ENCODE measurements at regions not wholly inside any gene's neighbourhood (a gene's known extent, or its start where the extent isn't known, plus 50 kb on each side); places are given as distances from the start of the nearest gene placed in this dataset.
"Not testable (repeated sequence)": the region's sequence is repeated elsewhere in the genome, so short reads cannot be mapped to it uniquely, and the experiment has no call there.

- DNase-seq (ENCODE audit: low read depth) = no peak
These were observed 159.0 kb upstream of the CXCL13 start for GRCh38 chr4:77446601-77447000.

GRCh38 chr4:77449171-77449570 lies 156.4 kb upstream of the CXCL13 start:
- no peak for DNase-seq (ENCODE audit: low read depth)

- no peak for DNase-seq (ENCODE audit: low read depth)
These were observed 155.6 kb upstream of the CXCL13 start for GRCh38 chr4:77450006-77450405.

GRCh38 chr4:77451530-77451929 lies 154.1 kb upstream of the CXCL13 start:
- DNase-seq (ENCODE audit: low read depth) = no peak

GRCh38 chr4:77452117-77452516 lies 153.5 kb upstream of the CXCL13 start:
- not testable (repeated sequence) for DNase-seq (ENCODE audit: low read depth)

GRCh38 chr4:77453911-77454310 lies 151.7 kb upstream of the CXCL13 start:
- DNase-seq (ENCODE audit: low read depth) = no peak

- no peak for DNase-seq (ENCODE audit: low read depth)
These were observed 150.8 kb upstream of the CXCL13 start for GRCh38 chr4:77454858-77455257.

- not testable (repeated sequence) for DNase-seq (ENCODE audit: low read depth)
These were observed 141.5 kb upstream of the CXCL13 start for GRCh38 chr4:77464100-77464499.

GRCh38 chr4:77465271-77465670 lies 140.3 kb upstream of the CXCL13 start:
- DNase-seq (ENCODE audit: low read depth) = no peak

- DNase-seq (ENCODE audit: low read depth) = no peak
These were observed 139.2 kb upstream of the CXCL13 start for GRCh38 chr4:77466430-77466829.

- no peak for DNase-seq (ENCODE audit: low read depth)
These were observed 133.7 kb upstream of the CXCL13 start for GRCh38 chr4:77471821-77472495.

GRCh38 chr4:77473509-77473908 lies 132.1 kb upstream of the CXCL13 start:
- DNase-seq (ENCODE audit: low read depth) = no peak

- DNase-seq (ENCODE audit: low read depth) = no peak
These were observed 123.8 kb upstream of the CXCL13 start for GRCh38 chr4:77481856-77482255.

GRCh38 chr4:77488882-77489281 lies 116.7 kb upstream of the CXCL13 start:
- no peak for DNase-seq (ENCODE audit: low read depth)

GRCh38 chr4:77493120-77493752 lies 112.4 kb upstream of the CXCL13 start:
- no peak for DNase-seq (ENCODE audit: low read depth)

- no peak for DNase-seq (ENCODE audit: low read depth)
These were observed 111.6 kb upstream of the CXCL13 start for GRCh38 chr4:77493829-77494551.

- DNase-seq (ENCODE audit: low read depth) = no peak
These were observed 109.2 kb upstream of the CXCL13 start for GRCh38 chr4:77496457-77496856.

- no peak for DNase-seq (ENCODE audit: low read depth)
These were observed 104.8 kb upstream of the CXCL13 start for GRCh38 chr4:77500801-77501200.

GRCh38 chr4:77501240-77501639 lies 104.4 kb upstream of the CXCL13 start:
- DNase-seq (ENCODE audit: low read depth) = no peak

GRCh38 chr4:77501851-77502250 lies 103.8 kb upstream of the CXCL13 start:
- DNase-seq (ENCODE audit: low read depth) = no peak

- no peak for DNase-seq (ENCODE audit: low read depth)
These were observed 101.2 kb upstream of the CXCL13 start for GRCh38 chr4:77504407-77504806.

GRCh38 chr4:77505275-77505957 lies 100.2 kb upstream of the CXCL13 start:
- DNase-seq (ENCODE audit: low read depth) = no peak

GRCh38 chr4:77505958-77506319 lies 99.7 kb upstream of the CXCL13 start:
- DNase-seq (ENCODE audit: low read depth) = no peak
